ENCODE measurements at regions not wholly inside any gene's neighbourhood (a gene's known extent, or its start where the extent isn't known, plus 50 kb on each side); places are given as distances from the start of the nearest gene placed in this dataset.
"Not testable (repeated sequence)": the region's sequence is repeated elsewhere in the genome, so short reads cannot be mapped to it uniquely, and the experiment has no call there.

GRCh38 chrX:94936722-94937121 lies 1262.7 kb downstream of the FAM133A start:
- H3K27me3 ChIP-seq (ENCODE audit: insufficient read depth, low read length) = no peaks in the 10 kb centered on the region
- H2BK12ac ChIP-seq (ENCODE audit: low read length) = no peak overlapping the region
- H3K4me3 ChIP-seq (ENCODE audit: low read depth, low read length) = no peak overlapping the region
- no peaks in the 10 kb centered on the region for H3K4me1 ChIP-seq (ENCODE audit: control insufficient read depth in 1 of 2, insufficient read depth in 2 of 2, low read length in 2 of 2)
- H4K12ac ChIP-seq (ENCODE audit: low read depth, low read length) = no peak overlapping the region
- H3K4ac ChIP-seq (ENCODE audit: low read depth, low read length) = no peak overlapping the region
- no peaks in the 10 kb centered on the region for H3K79me2 ChIP-seq (ENCODE audit: control insufficient read depth, insufficient read depth, low read length, poor library complexity)
- no peaks in the 10 kb centered on the region for H3K9me3 ChIP-seq (ENCODE audit: insufficient read depth, low read depth, low read length)
- no peak overlapping the region for H2AK5ac ChIP-seq (ENCODE audit: low read length)
- no peak overlapping the region for H3K27ac ChIP-seq (ENCODE audit: low read depth, low read length)
- WGBS (ENCODE audit: extremely low coverage, insufficient coverage, insufficient read length) = no CpG with 5 or more reads among the region's 1 CpG
- H2BK5ac ChIP-seq (ENCODE audit: low read depth, low read length, poor library complexity) = no peak overlapping the region
- H3K18ac ChIP-seq (ENCODE audit: low read length) = no peak overlapping the region
- H2AFZ ChIP-seq (ENCODE audit: insufficient read depth, low read length, poor library complexity) = no peak overlapping the region
- no peak overlapping the region for H4K8ac ChIP-seq (ENCODE audit: low read depth, low read length)
- no peak for DNase-seq
- H3K36me3 ChIP-seq (ENCODE audit: control insufficient read depth in 1 of 2, insufficient read depth in 2 of 2, low read length in 2 of 2) = no peaks in the 10 kb centered on the region
- no peak overlapping the region for H3K14ac ChIP-seq (ENCODE audit: low read length)
- no peak overlapping the region for H4K91ac ChIP-seq (ENCODE audit: low read depth, low read length)
- no peak overlapping the region for H3K9ac ChIP-seq (ENCODE audit: low read length)
- H3K23ac ChIP-seq (ENCODE audit: low read length) = no peak overlapping the region
- no peak overlapping the region for H2BK120ac ChIP-seq (ENCODE audit: insufficient read depth, low read length, poor library complexity)
- no peak overlapping the region for H3K4me2 ChIP-seq (ENCODE audit: low read length)
- no peaks in the 10 kb centered on the region for H3K79me1 ChIP-seq (ENCODE audit: low read length)

GRCh38 chrX:94937491-94937890 lies 1263.5 kb downstream of the FAM133A start:
- Histone ChIP-seq H3K27ac (ENCODE audit: low read depth, low read length) (no peak overlapping the region), H3K14ac (ENCODE audit: low read length) (no peak overlapping the region), H3K79me1 (ENCODE audit: low read length) (no peaks in the 10 kb centered on the region), H4K8ac (ENCODE audit: low read depth, low read length) (no peak overlapping the region), H3K36me3 (ENCODE audit: control insufficient read depth in 1 of 2, insufficient read depth in 2 of 2, low read length in 2 of 2) (no peaks in the 10 kb centered on the region), H3K18ac (ENCODE audit: low read length) (no peak overlapping the region), H3K9ac (ENCODE audit: low read length) (no peak overlapping the region), H3K4me1 (ENCODE audit: control insufficient read depth in 1 of 2, insufficient read depth in 2 of 2, low read length in 2 of 2) (no peaks in the 10 kb centered on the region), H4K12ac (ENCODE audit: low read depth, low read length) (no peak overlapping the region), H3K4ac (ENCODE audit: low read depth, low read length) (no peak overlapping the region), H2BK120ac (ENCODE audit: insufficient read depth, low read length, poor library complexity) (no peak overlapping the region), H3K27me3 (ENCODE audit: insufficient read depth, low read length) (no peaks in the 10 kb centered on the region), H3K23ac (ENCODE audit: low read length) (no peak overlapping the region), H2AK5ac (ENCODE audit: low read length) (no peak overlapping the region), H3K9me3 (ENCODE audit: insufficient read depth, low read depth, low read length) (no peaks in the 10 kb centered on the region), H4K91ac (ENCODE audit: low read depth, low read length) (no peak overlapping the region), H3K79me2 (ENCODE audit: control insufficient read depth, insufficient read depth, low read length, poor library complexity) (no peaks in the 10 kb centered on the region), H3K4me2 (ENCODE audit: low read length) (no peak overlapping the region), H2AFZ (ENCODE audit: insufficient read depth, low read length, poor library complexity) (no peak overlapping the region), H2BK12ac (ENCODE audit: low read length) (no peak overlapping the region), H3K4me3 (ENCODE audit: low read depth, low read length) (no peak overlapping the region), H2BK5ac (ENCODE audit: low read depth, low read length, poor library complexity) (no peak overlapping the region)
- no CpG with 5 or more reads among the region's 2 CpGs for WGBS (ENCODE audit: extremely low coverage, insufficient coverage, insufficient read length)
- DNase-seq = peak; percentile 46 to 92

GRCh38 chrX:94942603-94943002 lies 1268.6 kb downstream of the FAM133A start:
- no CpG with 5 or more reads among the region's 2 CpGs for WGBS (ENCODE audit: extremely low coverage, insufficient coverage, insufficient read length)
- H3K9me3 ChIP-seq (ENCODE audit: insufficient read depth, low read depth, low read length) = no peaks in the 10 kb centered on the region

GRCh38 chrX:94946137-94946536 lies 1272.1 kb downstream of the FAM133A start:
- H3K4me3 ChIP-seq (ENCODE audit: low read depth, low read length); H4K12ac ChIP-seq (ENCODE audit: low read depth, low read length); H3K18ac ChIP-seq (ENCODE audit: low read length); DNase-seq; H2AFZ ChIP-seq (ENCODE audit: insufficient read depth, low read length, poor library complexity); H2BK5ac ChIP-seq (ENCODE audit: low read depth, low read length, poor library complexity); H3K14ac ChIP-seq (ENCODE audit: low read length); H3K79me1 ChIP-seq (ENCODE audit: low read length); H2AK5ac ChIP-seq (ENCODE audit: low read length); H2BK12ac ChIP-seq (ENCODE audit: low read length); H3K9me3 ChIP-seq (ENCODE audit: insufficient read depth, low read depth, low read length); H4K8ac ChIP-seq (ENCODE audit: low read depth, low read length); H3K4me2 ChIP-seq (ENCODE audit: low read length); H3K4me1 ChIP-seq (ENCODE audit: control insufficient read depth in 1 of 2, insufficient read depth in 2 of 2, low read length in 2 of 2); H3K36me3 ChIP-seq (ENCODE audit: control insufficient read depth in 1 of 2, insufficient read depth in 2 of 2, low read length in 2 of 2); H3K23ac ChIP-seq (ENCODE audit: low read length); H3K79me2 ChIP-seq (ENCODE audit: control insufficient read depth, insufficient read depth, low read length, poor library complexity); H3K27ac ChIP-seq (ENCODE audit: low read depth, low read length); H3K27me3 ChIP-seq (ENCODE audit: insufficient read depth, low read length); H2BK120ac ChIP-seq (ENCODE audit: insufficient read depth, low read length, poor library complexity); H3K9ac ChIP-seq (ENCODE audit: low read length); H4K91ac ChIP-seq (ENCODE audit: low read depth, low read length); H3K4ac ChIP-seq (ENCODE audit: low read depth, low read length): not testable (repeated sequence)
- no CpG with 5 or more reads among the region's 3 CpGs for WGBS (ENCODE audit: extremely low coverage, insufficient coverage, insufficient read length)

More at GRCh38 chrX:94942603-94943002, 1268.6 kb downstream of the FAM133A start:
- Histone ChIP-seq H3K79me2 (ENCODE audit: control insufficient read depth, insufficient read depth, low read length, poor library complexity) (no peaks in the 10 kb centered on the region), H4K91ac (ENCODE audit: low read depth, low read length) (no peak overlapping the region), H2BK12ac (ENCODE audit: low read length) (no peak overlapping the region), H2BK5ac (ENCODE audit: low read depth, low read length, poor library complexity) (no peak overlapping the region), H3K79me1 (ENCODE audit: low read length) (peaks cover 2% of the 10 kb centered on the region), H4K12ac (ENCODE audit: low read depth, low read length) (peak overlapping the region; percentile 43), H3K18ac (ENCODE audit: low read length) (no peak overlapping the region), H3K4me2 (ENCODE audit: low read length) (no peak overlapping the region), H2BK120ac (ENCODE audit: insufficient read depth, low read length, poor library complexity) (no peak overlapping the region), H3K4me1 (ENCODE audit: control insufficient read depth in 1 of 2, insufficient read depth in 2 of 2, low read length in 2 of 2) (no peaks in the 10 kb centered on the region), H2AK5ac (ENCODE audit: low read length) (no peak overlapping the region), H3K27me3 (ENCODE audit: insufficient read depth, low read length) (no peaks in the 10 kb centered on the region), H3K4me3 (ENCODE audit: low read depth, low read length) (no peak overlapping the region), H3K27ac (ENCODE audit: low read depth, low read length) (no peak overlapping the region), H3K36me3 (ENCODE audit: control insufficient read depth in 1 of 2, insufficient read depth in 2 of 2, low read length in 2 of 2) (no peaks in the 10 kb centered on the region), H2AFZ (ENCODE audit: insufficient read depth, low read length, poor library complexity) (no peak overlapping the region), H3K14ac (ENCODE audit: low read length) (no peak overlapping the region), H3K4ac (ENCODE audit: low read depth, low read length) (no peak overlapping the region), H3K23ac (ENCODE audit: low read length) (no peak overlapping the region), H3K9ac (ENCODE audit: low read length) (no peak overlapping the region), H4K8ac (ENCODE audit: low read depth, low read length) (no peak overlapping the region)
- no peak for DNase-seq

All from trophoblast cell (in vitro differentiated cells and primary cell).